ENCODE measurements at regions not wholly inside any gene's neighbourhood (a gene's known extent, or its start where the extent isn't known, plus 50 kb on each side); places are given as distances from the start of the nearest gene placed in this dataset.

DNA sequence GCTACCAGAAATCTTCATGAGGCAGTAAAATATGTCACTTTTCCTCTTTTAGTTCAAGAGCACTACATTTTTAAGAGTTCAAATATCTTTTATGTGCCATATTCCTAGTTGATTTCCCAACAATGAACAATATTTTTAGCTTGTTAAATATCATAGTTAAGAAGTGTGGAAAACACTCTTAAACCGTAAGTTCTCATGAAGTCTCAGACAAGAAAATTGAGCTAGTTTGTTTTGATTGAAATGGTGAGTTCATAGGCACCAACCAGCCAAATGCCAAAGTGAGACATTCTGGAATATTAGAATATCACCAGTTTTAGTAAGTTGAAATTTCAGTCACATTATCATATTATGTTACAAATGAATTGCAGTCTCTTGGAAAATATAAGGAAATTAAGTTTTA is 277.2 kb upstream of the HSF2 start (continued):
- TF ChIP-seq, protein P1, sequence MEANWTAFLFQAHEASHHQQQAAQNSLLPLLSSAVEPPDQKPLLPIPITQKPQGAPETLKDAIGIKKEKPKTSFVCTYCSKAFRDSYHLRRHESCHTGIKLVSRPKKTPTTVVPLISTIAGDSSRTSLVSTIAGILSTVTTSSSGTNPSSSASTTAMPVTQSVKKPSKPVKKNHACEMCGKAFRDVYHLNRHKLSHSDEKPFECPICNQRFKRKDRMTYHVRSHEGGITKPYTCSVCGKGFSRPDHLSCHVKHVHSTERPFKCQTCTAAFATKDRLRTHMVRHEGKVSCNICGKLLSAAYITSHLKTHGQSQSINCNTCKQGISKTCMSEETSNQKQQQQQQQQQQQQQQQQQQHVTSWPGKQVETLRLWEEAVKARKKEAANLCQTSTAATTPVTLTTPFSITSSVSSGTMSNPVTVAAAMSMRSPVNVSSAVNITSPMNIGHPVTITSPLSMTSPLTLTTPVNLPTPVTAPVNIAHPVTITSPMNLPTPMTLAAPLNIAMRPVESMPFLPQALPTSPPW (CRISPR knock-in tag; IDR thresholded peaks at IDR 0.05), result no peak
- TF ChIP-seq KLF6 (CRISPR knock-in tag; IDR thresholded peaks at IDR 0.05; ENCODE audit: borderline replicate concordance), result no peak
- no peak for TF ChIP-seq MBD2 (IDR thresholded peaks at IDR 0.05; ENCODE audit: borderline replicate concordance, low read depth)
- TF ChIP-seq SRSF3 (IDR thresholded peaks at IDR 0.05; ENCODE audit: insufficient read depth, low read length), result no peak
- no peak for TF ChIP-seq XRCC4 (IDR thresholded peaks at IDR 0.05; ENCODE audit: extremely low read depth, insufficient read depth, insufficient read length)

DNA sequence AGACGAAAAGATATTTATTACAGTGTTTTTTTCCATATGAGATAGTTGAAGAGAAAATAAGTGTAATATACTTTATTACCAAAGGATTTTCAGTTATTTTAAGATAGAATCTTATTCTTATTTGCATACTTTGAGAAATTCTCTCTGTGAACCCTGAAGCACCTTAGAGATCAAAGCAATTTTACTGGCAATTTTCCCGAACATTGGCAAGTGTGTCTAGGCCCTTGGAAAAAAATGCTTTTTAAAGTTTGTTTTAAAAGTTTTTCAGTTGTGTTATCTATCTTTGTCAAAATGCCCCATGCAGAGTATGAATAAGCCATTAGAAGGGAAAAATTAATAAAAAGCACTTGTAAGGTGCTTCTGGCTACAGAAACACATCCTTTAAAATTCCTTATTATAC is 276.8 kb upstream of the HSF2 start:
- Histone ChIP-seq H3K36me3 (ENCODE audit: control insufficient read depth, insufficient read depth, low read length) (no peaks in the 10 kb centered on the region), H3K27me3 (ENCODE audit: control insufficient read depth in 2 of 2, insufficient read depth in 2 of 2, low read length in 2 of 2) (no peaks in the 10 kb centered on the region), H3K9me1 (ENCODE audit: control insufficient read depth, insufficient read depth, low read length) (no peaks in the 10 kb centered on the region), H3K27ac (ENCODE audit: extremely low read depth, low read depth, low read length) (no peak overlapping the region), H3K9ac (ENCODE audit: insufficient read depth in 1 of 2, low read depth in 2 of 2, low read length in 2 of 2) (no peak overlapping the region), H3K4me3 (no peak overlapping the region), H4K20me1 (replicated peaks; ENCODE audit: control insufficient read depth, insufficient read depth, low read length) (no peaks in the 10 kb centered on the region), H3K4me2 (ENCODE audit: insufficient read depth, low read length) (no peak overlapping the region), H3K9me3 (replicated peaks; ENCODE audit: control insufficient read depth, insufficient read depth, low read depth, low read length) (no peaks in the 10 kb centered on the region), H2AFZ (ENCODE audit: low read depth, low read length) (no peak overlapping the region), H3K4me1 (replicated peaks in 1 of 2; ENCODE audit: control insufficient read depth in 2 of 2, insufficient read depth in 2 of 2, low read length in 2 of 2) (no peaks in the 10 kb centered on the region), H3K79me2 (ENCODE audit: control insufficient read depth, insufficient read depth, low read length) (no peaks in the 10 kb centered on the region)
- 4% methylated on average over 2 of the region's 2 CpGs for WGBS (ENCODE audit: insufficient coverage, low coverage, missing lambda C conversion rate)
- ChIA-PET POLR2A (no interaction called here), CTCF (ENCODE audit: low intra/inter-chr PET ratio) (no interaction called here)
- intact Hi-C loops (cut with micrococcal nuclease), result no loop called here
- ATAC-seq (no peak), DNase-seq (ENCODE audit: extremely low read depth in 1 of 4, low spot score in 3 of 4) (no peak), FAIRE-seq (no peak)
- BruUV-seq (replicated peaks), result no TSS peak
- in situ Hi-C loops (cut with MboI), result no loop called here
- TF ChIP-seq SIX5 (IDR thresholded peaks at IDR 0.05; ENCODE audit: borderline replicate concordance in 1 of 2, insufficient read depth in 1 of 2, low read depth in 1 of 2, low read length in 2 of 2) (no peak), CC2D1A (IDR thresholded peaks at IDR 0.05) (no peak), ZNF224 (CRISPR knock-in tag; IDR thresholded peaks at IDR 0.05) (no peak), MAFK (IDR thresholded peaks at IDR 0.05; ENCODE audit: low read length) (no peak), CHD2 (IDR thresholded peaks at IDR 0.05; ENCODE audit: low read depth, low read length) (no peak), ZNF41 (CRISPR knock-in tag; conservative IDR thresholded peaks at IDR 0.05) (no peak), ZNF668 (CRISPR knock-in tag; IDR thresholded peaks at IDR 0.05) (no peak), RHOXF2B (CRISPR knock-in tag; conservative IDR thresholded peaks at IDR 0.05) (no peak), MYNN (IDR thresholded peaks at IDR 0.05) (no peak), MYNN (CRISPR knock-in tag; IDR thresholded peaks at IDR 0.05) (no peak)
- TF ChIP-seq, protein P2, sequence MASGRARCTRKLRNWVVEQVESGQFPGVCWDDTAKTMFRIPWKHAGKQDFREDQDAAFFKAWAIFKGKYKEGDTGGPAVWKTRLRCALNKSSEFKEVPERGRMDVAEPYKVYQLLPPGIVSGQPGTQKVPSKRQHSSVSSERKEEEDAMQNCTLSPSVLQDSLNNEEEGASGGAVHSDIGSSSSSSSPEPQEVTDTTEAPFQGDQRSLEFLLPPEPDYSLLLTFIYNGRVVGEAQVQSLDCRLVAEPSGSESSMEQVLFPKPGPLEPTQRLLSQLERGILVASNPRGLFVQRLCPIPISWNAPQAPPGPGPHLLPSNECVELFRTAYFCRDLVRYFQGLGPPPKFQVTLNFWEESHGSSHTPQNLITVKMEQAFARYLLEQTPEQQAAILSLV (tag; IDR thresholded peaks at IDR 0.05), result no peak
- TF ChIP-seq, protein P3, sequence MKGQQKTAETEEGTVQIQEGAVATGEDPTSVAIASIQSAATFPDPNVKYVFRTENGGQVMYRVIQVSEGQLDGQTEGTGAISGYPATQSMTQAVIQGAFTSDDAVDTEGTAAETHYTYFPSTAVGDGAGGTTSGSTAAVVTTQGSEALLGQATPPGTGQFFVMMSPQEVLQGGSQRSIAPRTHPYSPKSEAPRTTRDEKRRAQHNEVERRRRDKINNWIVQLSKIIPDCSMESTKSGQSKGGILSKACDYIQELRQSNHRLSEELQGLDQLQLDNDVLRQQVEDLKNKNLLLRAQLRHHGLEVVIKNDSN (CRISPR knock-in tag; IDR thresholded peaks at IDR 0.05), result no peak
- TF ChIP-seq, protein P4, sequence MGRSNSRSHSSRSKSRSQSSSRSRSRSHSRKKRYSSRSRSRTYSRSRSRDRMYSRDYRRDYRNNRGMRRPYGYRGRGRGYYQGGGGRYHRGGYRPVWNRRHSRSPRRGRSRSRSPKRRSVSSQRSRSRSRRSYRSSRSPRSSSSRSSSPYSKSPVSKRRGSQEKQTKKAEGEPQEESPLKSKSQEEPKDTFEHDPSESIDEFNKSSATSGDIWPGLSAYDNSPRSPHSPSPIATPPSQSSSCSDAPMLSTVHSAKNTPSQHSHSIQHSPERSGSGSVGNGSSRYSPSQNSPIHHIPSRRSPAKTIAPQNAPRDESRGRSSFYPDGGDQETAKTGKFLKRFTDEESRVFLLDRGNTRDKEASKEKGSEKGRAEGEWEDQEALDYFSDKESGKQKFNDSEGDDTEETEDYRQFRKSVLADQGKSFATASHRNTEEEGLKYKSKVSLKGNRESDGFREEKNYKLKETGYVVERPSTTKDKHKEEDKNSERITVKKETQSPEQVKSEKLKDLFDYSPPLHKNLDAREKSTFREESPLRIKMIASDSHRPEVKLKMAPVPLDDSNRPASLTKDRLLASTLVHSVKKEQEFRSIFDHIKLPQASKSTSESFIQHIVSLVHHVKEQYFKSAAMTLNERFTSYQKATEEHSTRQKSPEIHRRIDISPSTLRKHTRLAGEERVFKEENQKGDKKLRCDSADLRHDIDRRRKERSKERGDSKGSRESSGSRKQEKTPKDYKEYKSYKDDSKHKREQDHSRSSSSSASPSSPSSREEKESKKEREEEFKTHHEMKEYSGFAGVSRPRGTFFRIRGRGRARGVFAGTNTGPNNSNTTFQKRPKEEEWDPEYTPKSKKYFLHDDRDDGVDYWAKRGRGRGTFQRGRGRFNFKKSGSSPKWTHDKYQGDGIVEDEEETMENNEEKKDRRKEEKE (IDR thresholded peaks at IDR 0.05; ENCODE audit: borderline replicate concordance in 1 of 2, control insufficient read depth in 1 of 2, low read depth in 2 of 2, low read length in 1 of 2), result no peak

Data from K562 (cell line).